Astrocyte (in vitro differentiated cells and primary cell): ENCODE measurements at regions not wholly inside any gene's neighbourhood (a gene's known extent, or its start where the extent isn't known, plus 50 kb on each side); places are given as distances from the start of the nearest gene placed in this dataset.

ENCODE experiments used
- DNase-seq: peaks from one replicate; pipeline ENCODE4 v3.0.0-alpha.2; 2010; ENCODE audit warnings: low read depth
- FAIRE-seq: peaks from 2 replicates; lab custom pipeline; 2011; peaks lifted over from hg19 to GRCh38; lab: Jason Lieb, UNC
- H2AFZ ChIP-seq: 2 replicates; pipeline ENCODE4 v1.6.0; 2012; ENCODE audit warnings: low read depth, low read length, inconsistent platforms
- H3K27ac ChIP-seq: 2 replicates; pipeline ENCODE4 v1.5.1; 2011; ENCODE audit warnings: low read depth, low read length, inconsistent platforms
- H3K27me3 ChIP-seq: 2 replicates; pipeline ENCODE4 v1.6.0; 2011; ENCODE audit warnings: low read length, inconsistent platforms; ENCODE audit not compliant: insufficient read depth
- H3K36me3 ChIP-seq: 2 replicates; pipeline ENCODE4 v1.5.1; 2011; ENCODE audit warnings: low read length, inconsistent platforms; ENCODE audit not compliant: insufficient read depth
- H3K4me1 ChIP-seq: 2 replicates; pipeline ENCODE4 v1.5.1; 2011; ENCODE audit warnings: low read length, inconsistent platforms; ENCODE audit not compliant: insufficient read depth
- H3K4me2 ChIP-seq: 2 replicates; pipeline ENCODE4 v1.6.0; 2012; ENCODE audit warnings: low read length, inconsistent platforms
- H3K4me3 ChIP-seq: 2 replicates; pipeline ENCODE4 v1.5.1; 2011; ENCODE audit warnings: low read depth, mild to moderate bottlenecking, low read length, inconsistent platforms; ENCODE audit not compliant: insufficient read depth
- H3K79me2 ChIP-seq: 2 replicates; pipeline ENCODE4 v1.6.0; 2012; ENCODE audit warnings: mild to moderate bottlenecking, low read length, inconsistent platforms; ENCODE audit not compliant: insufficient read depth
- H3K9ac ChIP-seq: 2 replicates; pipeline ENCODE4 v1.6.0; 2012; ENCODE audit warnings: mild to moderate bottlenecking, low read length, inconsistent platforms
- H3K9me3 ChIP-seq: 2 replicates; pipeline ENCODE4 v1.5.1; 2012; ENCODE audit warnings: low read depth, mild to moderate bottlenecking, low read length, inconsistent platforms; ENCODE audit not compliant: insufficient read depth
- H4K20me1 ChIP-seq: 2 replicates; pipeline ENCODE4 v1.6.0; 2012; ENCODE audit warnings: low read length, inconsistent platforms; ENCODE audit not compliant: insufficient read depth
- H3K27ac Mint-ChIP-seq: one replicate; pipeline ENCODE4 v1.8.0; 2021; ENCODE audit warnings: mild to moderate bottlenecking, mixed read lengths; ENCODE audit not compliant: unreplicated experiment
- H3K27me3 Mint-ChIP-seq: one replicate; pipeline ENCODE4 v1.8.0; 2021; ENCODE audit warnings: low read depth, mixed read lengths; ENCODE audit not compliant: unreplicated experiment
- H3K36me3 Mint-ChIP-seq: one replicate; pipeline ENCODE4 v1.8.0; 2021; ENCODE audit warnings: low read depth, mixed read lengths; ENCODE audit not compliant: unreplicated experiment
- H3K4me1 Mint-ChIP-seq: one replicate; pipeline ENCODE4 v1.8.0; 2021; ENCODE audit warnings: low read depth, mixed read lengths; ENCODE audit not compliant: unreplicated experiment
- H3K4me3 Mint-ChIP-seq: one replicate; pipeline ENCODE4 v1.8.0; 2021; ENCODE audit warnings: mild to moderate bottlenecking, moderate library complexity, mixed read lengths; ENCODE audit not compliant: unreplicated experiment
- H3K9me3 Mint-ChIP-seq: one replicate; pipeline ENCODE4 v1.8.0; 2021; ENCODE audit warnings: mild to moderate bottlenecking, mixed read lengths; ENCODE audit not compliant: unreplicated experiment
- EZH2 ChIP-seq: IDR thresholded peaks from 2 replicates; pipeline ENCODE4 v1.6.1; 2012; ENCODE audit warnings: mild to moderate bottlenecking, low read length, inconsistent platforms; ENCODE audit not compliant: insufficient read depth
- TF ChIP-seq, protein P1 (sequence below): IDR thresholded peaks from 2 replicates; pipeline ENCODE4 v1.5.1; 2011; ENCODE audit warnings: low read depth, mild to moderate bottlenecking, inconsistent platforms, low read length, moderate library complexity; ENCODE audit not compliant: insufficient read depth

DNA sequence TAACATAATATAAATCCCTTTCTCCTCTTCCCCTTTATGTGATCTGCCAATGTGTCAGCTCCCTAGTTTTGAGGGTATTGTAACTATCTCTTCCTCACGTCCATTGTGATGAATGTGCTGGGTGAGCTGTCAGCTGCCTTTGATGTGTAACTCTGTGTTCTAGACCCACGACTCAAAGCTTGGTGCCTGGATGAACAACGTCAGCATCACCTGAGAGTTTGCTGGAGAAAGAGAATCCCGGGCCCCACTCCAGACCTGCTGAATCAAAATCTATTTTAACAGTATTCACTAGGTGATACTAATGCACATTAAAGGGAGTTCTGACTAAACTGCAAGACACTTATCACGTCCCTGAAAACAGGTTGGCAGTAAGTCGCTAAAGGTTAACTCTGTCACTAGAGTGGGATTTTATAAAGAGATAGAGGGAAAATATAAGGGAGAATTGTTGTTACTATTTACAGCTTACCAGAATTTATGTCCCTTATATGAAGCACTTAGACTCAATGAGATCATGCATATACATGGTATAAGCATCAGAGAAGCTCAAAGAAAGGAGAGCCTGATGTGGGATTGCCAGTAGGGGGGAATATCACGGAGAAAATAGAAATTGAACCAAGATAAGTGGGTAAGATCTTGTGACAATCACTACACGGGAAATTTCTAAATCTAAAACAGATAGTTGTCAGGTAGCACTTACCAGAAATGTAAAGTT lies 423.8 kb upstream of the SLC30A5 start:
- Histone ChIP-seq H3K9ac (no peak overlapping the region), H3K36me3 (no peaks in the 10 kb centered on the region), H3K9me3 (no peaks in the 10 kb centered on the region), H3K4me2 (no peak overlapping the region), H3K4me1 (no peaks in the 10 kb centered on the region), H4K20me1 (no peaks in the 10 kb centered on the region), H3K4me3 (no peak overlapping the region), H3K79me2 (no peaks in the 10 kb centered on the region), H3K27ac (no peak overlapping the region), H2AFZ (no peak overlapping the region), H3K27me3 (peaks cover 7% of the 10 kb centered on the region)
- no peak for TF ChIP-seq EZH2
- TF ChIP-seq, protein P1, sequence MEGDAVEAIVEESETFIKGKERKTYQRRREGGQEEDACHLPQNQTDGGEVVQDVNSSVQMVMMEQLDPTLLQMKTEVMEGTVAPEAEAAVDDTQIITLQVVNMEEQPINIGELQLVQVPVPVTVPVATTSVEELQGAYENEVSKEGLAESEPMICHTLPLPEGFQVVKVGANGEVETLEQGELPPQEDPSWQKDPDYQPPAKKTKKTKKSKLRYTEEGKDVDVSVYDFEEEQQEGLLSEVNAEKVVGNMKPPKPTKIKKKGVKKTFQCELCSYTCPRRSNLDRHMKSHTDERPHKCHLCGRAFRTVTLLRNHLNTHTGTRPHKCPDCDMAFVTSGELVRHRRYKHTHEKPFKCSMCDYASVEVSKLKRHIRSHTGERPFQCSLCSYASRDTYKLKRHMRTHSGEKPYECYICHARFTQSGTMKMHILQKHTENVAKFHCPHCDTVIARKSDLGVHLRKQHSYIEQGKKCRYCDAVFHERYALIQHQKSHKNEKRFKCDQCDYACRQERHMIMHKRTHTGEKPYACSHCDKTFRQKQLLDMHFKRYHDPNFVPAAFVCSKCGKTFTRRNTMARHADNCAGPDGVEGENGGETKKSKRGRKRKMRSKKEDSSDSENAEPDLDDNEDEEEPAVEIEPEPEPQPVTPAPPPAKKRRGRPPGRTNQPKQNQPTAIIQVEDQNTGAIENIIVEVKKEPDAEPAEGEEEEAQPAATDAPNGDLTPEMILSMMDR, result no peak
- DNase-seq (no peak), FAIRE-seq (no peak)
- Mint-ChIP-seq H3K36me3 (no peaks in the 10 kb centered on the region), H3K27me3 (peaks cover 3% of the 10 kb centered on the region), H3K4me3 (no peak overlapping the region), H3K4me1 (no peaks in the 10 kb centered on the region), H3K9me3 (no peaks in the 10 kb centered on the region), H3K27ac (no peak overlapping the region)

DNA sequence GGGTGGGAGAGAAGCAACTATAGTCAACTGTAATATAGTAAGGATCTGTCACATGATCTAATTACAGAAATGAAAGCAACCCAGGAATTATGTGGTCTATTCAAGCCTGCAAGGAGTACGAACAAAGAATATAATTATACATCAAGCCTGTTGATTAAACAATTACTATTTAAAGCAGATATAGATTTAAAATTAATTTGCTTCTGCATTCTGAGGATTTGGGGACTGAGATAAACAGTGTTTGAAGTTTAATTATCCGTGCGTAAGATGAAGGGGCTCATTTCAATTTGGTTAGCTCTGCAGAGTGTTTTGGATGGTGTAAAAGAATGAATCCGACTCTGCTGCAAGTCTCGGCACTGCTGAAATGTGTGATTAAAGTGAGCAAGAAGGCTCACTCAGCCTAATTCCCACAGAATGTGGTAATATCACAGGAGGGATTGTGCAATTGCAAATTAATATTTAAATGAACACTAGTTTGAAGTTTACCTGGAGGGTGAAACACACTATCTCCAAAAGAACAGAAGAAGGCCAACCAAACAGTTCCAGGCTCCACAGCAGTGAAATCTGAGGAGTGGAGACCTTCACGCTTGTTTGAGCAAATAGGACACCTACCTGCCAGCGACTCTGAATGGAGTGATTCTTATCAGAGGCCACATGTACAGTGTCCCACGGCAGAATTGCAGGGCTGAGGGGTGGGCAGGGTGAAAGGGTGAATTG lies 420.6 kb upstream of the SLC30A5 start:
- H3K9me3 ChIP-seq, result no peaks in the 10 kb centered on the region
- H3K27ac ChIP-seq, result no peak overlapping the region
- no peaks in the 10 kb centered on the region for H3K4me1 ChIP-seq
- no peaks in the 10 kb centered on the region for H3K79me2 ChIP-seq
- TF ChIP-seq, protein P1, result no peak
- no peak for TF ChIP-seq EZH2
- no peaks in the 10 kb centered on the region for H3K4me1 Mint-ChIP-seq
- H3K27me3 ChIP-seq, result peaks cover 7% of the 10 kb centered on the region
- no peak overlapping the region for H3K4me3 Mint-ChIP-seq
- H3K4me2 ChIP-seq, result no peak overlapping the region
- no peak overlapping the region for H3K4me3 ChIP-seq
- FAIRE-seq (no peak), DNase-seq (no peak)
- no peak overlapping the region for H2AFZ ChIP-seq
- H3K27me3 Mint-ChIP-seq, result peaks cover 1% of the 10 kb centered on the region
- no peaks in the 10 kb centered on the region for H3K9me3 Mint-ChIP-seq
- no peaks in the 10 kb centered on the region for H3K36me3 ChIP-seq
- H4K20me1 ChIP-seq, result no peaks in the 10 kb centered on the region
- no peak overlapping the region for H3K9ac ChIP-seq
- H3K36me3 Mint-ChIP-seq, result no peaks in the 10 kb centered on the region
- H3K27ac Mint-ChIP-seq, result no peak overlapping the region

DNA sequence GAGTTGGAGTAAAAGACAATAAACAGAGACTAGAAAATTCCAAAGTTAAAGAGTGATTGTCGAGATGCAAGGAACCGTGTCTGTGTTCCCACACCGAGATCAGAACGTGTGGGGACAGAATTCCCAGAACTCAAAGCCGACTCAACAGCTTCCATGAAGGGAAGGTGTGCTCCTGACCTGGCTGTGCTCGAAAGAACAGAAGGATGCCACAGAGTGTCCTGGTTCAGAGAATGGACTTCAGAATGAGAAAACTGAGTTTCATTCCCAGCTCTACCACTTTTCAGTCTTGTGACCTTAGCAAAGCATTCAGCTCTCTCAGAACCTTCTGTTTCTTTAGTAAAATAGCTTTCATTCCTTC lies 420.0 kb upstream of the SLC30A5 start:
- no peaks in the 10 kb centered on the region for H3K4me1 ChIP-seq
- no peaks in the 10 kb centered on the region for H3K79me2 ChIP-seq
- H3K4me3 ChIP-seq, result no peak overlapping the region
- FAIRE-seq (no peak), DNase-seq (no peak)
- Mint-ChIP-seq H3K9me3 (no peaks in the 10 kb centered on the region), H3K4me3 (no peak overlapping the region), H3K27ac (no peak overlapping the region), H3K4me1 (no peaks in the 10 kb centered on the region), H3K27me3 (peaks cover 1% of the 10 kb centered on the region), H3K36me3 (no peaks in the 10 kb centered on the region)
- H2AFZ ChIP-seq, result no peak overlapping the region
- TF ChIP-seq, protein P1, result no peak
- TF ChIP-seq EZH2, result no peak
- H3K9me3 ChIP-seq, result no peaks in the 10 kb centered on the region
- H3K9ac ChIP-seq, result no peak overlapping the region
- H3K36me3 ChIP-seq, result no peaks in the 10 kb centered on the region
- no peak overlapping the region for H3K4me2 ChIP-seq
- no peak overlapping the region for H3K27ac ChIP-seq
- no peaks in the 10 kb centered on the region for H4K20me1 ChIP-seq
- peaks cover 7% of the 10 kb centered on the region for H3K27me3 ChIP-seq
